ENCODE measurements at regions not wholly inside any gene's neighbourhood (a gene's known extent, or its start where the extent isn't known, plus 50 kb on each side); places are given as distances from the start of the nearest gene placed in this dataset.

DNA sequence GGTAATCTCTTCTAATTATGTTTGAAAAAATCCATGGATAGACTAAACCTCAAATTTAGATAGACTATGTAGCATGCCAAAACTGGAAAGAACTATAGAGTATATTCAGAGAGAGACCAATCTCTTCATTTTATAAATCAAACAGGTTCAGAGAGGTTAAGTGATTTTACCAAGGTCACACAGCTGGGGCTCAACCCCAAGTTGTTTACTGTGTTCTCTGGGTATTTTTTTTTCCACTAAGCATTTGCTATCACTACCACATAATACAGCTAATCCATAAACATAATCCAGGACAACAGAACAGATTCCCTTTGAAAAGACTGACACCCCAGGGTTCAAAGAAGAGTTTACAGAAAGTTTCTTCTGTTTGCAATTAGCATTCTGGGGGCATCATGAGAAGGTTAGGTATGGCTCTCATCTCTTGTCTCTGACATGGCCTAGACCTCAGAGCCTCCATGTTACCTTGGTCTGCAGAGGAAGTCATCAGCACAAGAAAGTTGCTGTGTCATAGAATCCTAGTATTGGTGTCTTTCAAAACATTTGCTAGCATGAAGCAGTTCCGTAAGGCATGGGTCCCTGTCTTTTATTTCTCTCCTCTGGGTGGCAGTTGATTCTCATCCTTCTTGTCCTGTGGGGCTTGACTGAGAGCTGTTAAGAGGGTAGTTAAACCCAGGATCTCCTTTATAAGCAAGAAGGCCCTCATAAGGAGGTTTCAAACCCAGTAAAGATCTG lies 94.5 kb upstream of the HSD17B12 start:
- dilution Hi-C loops (cut with HindIII; ENCODE audit: low sequenced_read_pairs, unreplicated experiment) = no loop called here
- H2AK5ac ChIP-seq (ENCODE audit: low read depth, low read length) = no peak overlapping the region
- no peak overlapping the region for H4K5ac ChIP-seq (ENCODE audit: low read depth, low read length)
- no peak overlapping the region for H2AFZ ChIP-seq (replicated peaks; ENCODE audit: low read length, poor library complexity)
- no peak overlapping the region for H4K91ac ChIP-seq (ENCODE audit: insufficient read depth, low read depth, low read length)
- no peak for DNase-seq
- no peaks in the 10 kb centered on the region for H3K9me1 ChIP-seq (ENCODE audit: insufficient read depth, low read length)
- no peak for ATAC-seq (ENCODE audit: low read depth)
- H2BK20ac ChIP-seq (ENCODE audit: low read depth, low read length) = no peak overlapping the region
- no peak overlapping the region for H3K27ac ChIP-seq (ENCODE audit: insufficient read depth, low read length)
- H2BK15ac ChIP-seq (ENCODE audit: low read depth, low read length) = no peak overlapping the region
- H3K56ac ChIP-seq (ENCODE audit: extremely low read depth, insufficient read depth, low read length) = no peak overlapping the region
- POLR2A ChIA-PET (ENCODE audit: unreplicated experiment) = no interaction called here
- H2AK9ac ChIP-seq (replicated peaks; ENCODE audit: low read depth, low read length, poor library complexity) = no peak overlapping the region
- no peaks in the 10 kb centered on the region for H3K79me1 ChIP-seq (ENCODE audit: low read depth in 1 of 2, low read length in 2 of 2)
- H3K4me2 ChIP-seq (ENCODE audit: low read depth, low read length) = no peak overlapping the region
- intact Hi-C loops (cut with micrococcal nuclease) = no loop called here
- H4K8ac ChIP-seq (ENCODE audit: low read depth in 2 of 2, low read length in 2 of 2) = no peak overlapping the region
- no peak overlapping the region for H3K23ac ChIP-seq (ENCODE audit: low read depth, low read length)
- in situ Hi-C loops (cut with MboI; ENCODE audit: low sequenced_read_pairs) = no loop called here
- no peaks in the 10 kb centered on the region for H3K9me3 ChIP-seq (ENCODE audit: control insufficient read depth, insufficient read depth, low read length)
- no peak overlapping the region for H3K4me3 ChIP-seq (ENCODE audit: insufficient read depth, low read depth, low read length)
- no TSS peak for BruUV-seq (replicated peaks)
- no peaks in the 10 kb centered on the region for H4K20me1 ChIP-seq (ENCODE audit: insufficient read depth, low read length)
- no peak overlapping the region for H2BK120ac ChIP-seq (ENCODE audit: low read depth, low read length)
- TF ChIP-seq, protein P1, sequence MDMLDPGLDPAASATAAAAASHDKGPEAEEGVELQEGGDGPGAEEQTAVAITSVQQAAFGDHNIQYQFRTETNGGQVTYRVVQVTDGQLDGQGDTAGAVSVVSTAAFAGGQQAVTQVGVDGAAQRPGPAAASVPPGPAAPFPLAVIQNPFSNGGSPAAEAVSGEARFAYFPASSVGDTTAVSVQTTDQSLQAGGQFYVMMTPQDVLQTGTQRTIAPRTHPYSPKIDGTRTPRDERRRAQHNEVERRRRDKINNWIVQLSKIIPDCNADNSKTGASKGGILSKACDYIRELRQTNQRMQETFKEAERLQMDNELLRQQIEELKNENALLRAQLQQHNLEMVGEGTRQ (IDR thresholded peaks at IDR 0.05; ENCODE audit: low read depth, low read length) = no peak
- TF ChIP-seq RCOR1 (IDR thresholded peaks at IDR 0.05; ENCODE audit: insufficient replicate concordance, low read length) (no peak), RAD21 (IDR thresholded peaks at IDR 0.05; ENCODE audit: low read length) (no peak), CHD1 (IDR thresholded peaks at IDR 0.05; ENCODE audit: low read depth, low read length) (no peak), CEBPB (IDR thresholded peaks at IDR 0.05; ENCODE audit: low read depth, low read length) (no peak)
- CTCF ChIA-PET = interaction anchor here (1.6 kb wide), 1 partner anchor 79 kb away, joined by 6 read pairs; no protein-coding TSS in a partner anchor
- no peak overlapping the region for H3K14ac ChIP-seq (replicated peaks; ENCODE audit: low read depth, low read length)
- H2BK5ac ChIP-seq (ENCODE audit: low read depth, low read length, poor library complexity, severe bottlenecking) = no peak overlapping the region
- H3K27me3 ChIP-seq (ENCODE audit: control insufficient read depth, insufficient read depth, low read length) = peaks cover 49% of the 10 kb centered on the region
- no peak overlapping the region for H3K4ac ChIP-seq (ENCODE audit: low read depth, low read length)
- H3K4me1 ChIP-seq (ENCODE audit: control insufficient read depth, insufficient read depth, low read length) = no peaks in the 10 kb centered on the region
- WGBS, 2 experiments (ENCODE audit: extremely low coverage in 2 of 2, insufficient read length in 1 of 2) = no CpG with 5 or more reads among the region's 1 CpG
- H3K36me3 ChIP-seq (ENCODE audit: control insufficient read depth, insufficient read depth, low read length) = no peaks in the 10 kb centered on the region
- H3K18ac ChIP-seq (ENCODE audit: low read depth, low read length) = no peak overlapping the region
- H3K9ac ChIP-seq (ENCODE audit: low read depth, low read length) = no peak overlapping the region

Data from IMR-90 (cell line).